ENCODE measurements at regions not wholly inside any gene's neighbourhood (a gene's known extent, or its start where the extent isn't known, plus 50 kb on each side); places are given as distances from the start of the nearest gene placed in this dataset.

DNA sequence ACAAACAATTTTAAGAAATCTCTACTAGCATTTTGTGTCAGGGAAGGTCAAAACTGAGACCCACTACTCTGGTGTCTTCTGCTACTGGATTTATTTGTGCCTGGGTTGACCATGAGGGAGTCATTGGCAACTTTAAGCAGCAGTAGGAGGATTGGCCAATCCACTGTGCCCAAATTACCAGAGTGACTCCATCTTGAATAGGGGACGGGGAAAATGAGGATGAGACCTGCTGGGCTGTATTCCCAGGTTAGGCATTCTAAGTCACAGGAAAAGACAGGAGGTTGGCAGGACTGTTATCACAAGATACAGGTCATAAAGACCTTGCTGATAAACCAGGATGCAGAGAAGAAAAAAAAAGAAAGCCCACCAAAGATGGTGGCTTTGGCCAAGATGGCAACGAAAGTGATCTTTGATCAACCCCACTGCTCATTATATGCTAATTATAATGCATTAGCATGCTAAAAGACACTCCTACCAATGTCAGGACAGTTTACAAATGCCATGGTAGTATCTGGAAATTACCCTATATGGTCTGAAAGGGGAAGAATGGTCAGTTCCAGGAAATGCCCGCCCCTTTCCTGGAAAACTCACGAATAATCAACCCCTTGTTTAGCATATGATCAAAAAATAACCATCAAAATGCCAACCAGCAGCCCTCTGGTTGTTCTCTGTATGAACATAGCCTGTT, 200.9 kb downstream of the LTN1 start:
- ATAC-seq (ENCODE audit: low read depth), result no peak
- Mint-ChIP-seq H3K4me3 (no peak overlapping the region), H3K9me3 (peaks cover 2% of the 10 kb centered on the region), H3K4me1 (peaks cover 3% of the 10 kb centered on the region), H3K36me3 (peaks cover 2% of the 10 kb centered on the region), H3K27ac (no peak overlapping the region), H3K27me3 (no peaks in the 10 kb centered on the region)
- DNase-seq (ENCODE audit: low spot score in 2 of 2), result no peak

DNA sequence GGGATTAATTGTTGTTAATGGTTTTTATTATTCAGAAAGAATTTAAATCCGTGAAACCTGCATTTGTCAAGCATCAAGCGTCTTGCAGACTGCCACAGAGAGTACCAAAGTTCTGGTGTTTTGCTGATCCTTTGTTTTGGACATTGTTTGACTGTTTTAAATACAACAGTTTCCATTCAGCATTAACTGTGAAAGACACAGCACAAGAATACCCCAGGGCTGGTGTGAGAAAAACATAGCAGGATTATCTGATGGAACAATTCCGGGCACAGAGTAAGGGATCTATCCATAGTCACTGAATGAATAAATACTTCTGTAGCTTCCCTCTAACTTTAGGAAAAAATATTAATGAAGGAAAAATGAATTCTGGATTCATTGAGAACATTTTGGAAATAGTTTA, 202.3 kb downstream of the LTN1 start:
- ATAC-seq (ENCODE audit: low read depth) (no peak), DNase-seq (ENCODE audit: low spot score in 2 of 2) (no peak)
- Mint-ChIP-seq H3K27ac (no peak overlapping the region), H3K27me3 (no peaks in the 10 kb centered on the region), H3K36me3 (peaks cover 5% of the 10 kb centered on the region), H3K4me1 (peaks cover 3% of the 10 kb centered on the region), H3K9me3 (peaks cover 2% of the 10 kb centered on the region), H3K4me3 (no peak overlapping the region)

DNA sequence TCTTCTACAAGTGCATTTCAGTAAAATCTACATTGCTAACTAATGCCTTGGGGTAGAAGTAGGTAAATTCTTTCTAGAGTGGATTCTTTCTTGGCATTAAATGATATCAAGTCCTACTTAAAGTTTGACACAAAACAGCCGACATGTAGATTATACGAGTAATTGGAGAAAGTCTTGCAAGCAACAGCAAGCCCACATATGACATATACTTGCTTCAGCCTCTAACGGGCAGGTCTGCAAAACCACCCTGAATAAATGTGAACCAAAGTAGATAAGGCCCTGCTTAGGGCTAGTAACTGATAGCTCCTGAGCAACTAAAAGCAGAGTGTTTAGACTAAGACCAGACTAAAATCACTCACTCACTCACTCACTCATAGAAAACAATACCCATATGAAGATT, 203.2 kb downstream of the LTN1 start:
- Mint-ChIP-seq H3K9me3 (peaks cover 2% of the 10 kb centered on the region), H3K27ac (no peak overlapping the region), H3K4me3 (no peak overlapping the region), H3K27me3 (no peaks in the 10 kb centered on the region), H3K4me1 (peaks cover 3% of the 10 kb centered on the region), H3K36me3 (peaks cover 13% of the 10 kb centered on the region)
- DNase-seq (ENCODE audit: low spot score in 2 of 2) (no peak), ATAC-seq (ENCODE audit: low read depth) (no peak)

DNA sequence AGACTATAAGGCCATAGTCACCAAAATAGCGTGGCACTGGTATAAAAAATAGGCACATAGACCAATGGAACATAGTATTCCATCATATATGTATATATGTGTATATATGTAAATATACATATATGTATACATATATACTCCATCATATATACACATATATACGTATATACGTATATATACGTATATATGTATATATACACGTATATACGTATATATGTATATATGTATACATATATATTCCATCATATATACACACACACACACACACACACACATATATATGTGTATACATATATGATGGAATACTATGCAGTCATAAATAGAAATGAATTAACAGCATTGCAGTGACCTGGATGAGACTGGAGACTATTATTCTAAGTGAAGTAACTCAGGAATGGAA, 204.6 kb downstream of the LTN1 start:
- H3K27ac Mint-ChIP-seq, result no peak overlapping the region
- ATAC-seq (ENCODE audit: low read depth) (no peak), DNase-seq (ENCODE audit: low spot score in 2 of 2) (no peak)
- H3K36me3 Mint-ChIP-seq, result peaks cover 14% of the 10 kb centered on the region
- no peaks in the 10 kb centered on the region for H3K27me3 Mint-ChIP-seq
- H3K9me3 Mint-ChIP-seq, result peaks cover 2% of the 10 kb centered on the region
- peaks cover 3% of the 10 kb centered on the region for H3K4me1 Mint-ChIP-seq
- no peak overlapping the region for H3K4me3 Mint-ChIP-seq

DNA sequence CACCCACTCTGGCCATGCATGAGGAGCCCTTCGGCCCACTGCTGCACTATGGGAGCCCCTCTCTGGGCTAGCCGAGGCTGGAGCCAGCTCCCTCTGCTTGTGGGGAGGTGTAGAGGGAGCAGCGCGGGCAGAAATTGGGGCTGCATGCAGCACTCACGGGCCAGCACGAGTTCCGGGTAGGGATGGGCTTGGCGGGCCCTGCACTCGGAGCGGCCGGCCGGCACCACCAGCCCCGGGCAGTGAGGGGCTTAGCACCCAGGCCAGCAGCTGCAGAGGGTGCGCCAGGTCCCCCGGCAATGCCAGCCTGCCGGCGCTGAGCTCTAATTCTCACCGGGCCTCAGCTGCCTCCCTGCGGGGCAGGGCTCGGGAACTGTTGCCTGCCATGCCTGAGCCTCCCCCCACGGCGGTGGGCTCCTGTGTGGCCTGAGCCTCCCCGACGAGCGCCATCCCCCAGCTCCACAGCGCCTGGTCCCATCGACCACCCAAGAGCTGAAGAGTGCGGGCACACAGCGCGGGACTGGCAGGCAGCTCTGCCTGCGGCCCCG, 209.0 kb downstream of the LTN1 start:
- no peaks in the 10 kb centered on the region for H3K27me3 Mint-ChIP-seq
- H3K4me1 Mint-ChIP-seq, result no peaks in the 10 kb centered on the region
- ATAC-seq (ENCODE audit: low read depth), result no peak

DNA sequence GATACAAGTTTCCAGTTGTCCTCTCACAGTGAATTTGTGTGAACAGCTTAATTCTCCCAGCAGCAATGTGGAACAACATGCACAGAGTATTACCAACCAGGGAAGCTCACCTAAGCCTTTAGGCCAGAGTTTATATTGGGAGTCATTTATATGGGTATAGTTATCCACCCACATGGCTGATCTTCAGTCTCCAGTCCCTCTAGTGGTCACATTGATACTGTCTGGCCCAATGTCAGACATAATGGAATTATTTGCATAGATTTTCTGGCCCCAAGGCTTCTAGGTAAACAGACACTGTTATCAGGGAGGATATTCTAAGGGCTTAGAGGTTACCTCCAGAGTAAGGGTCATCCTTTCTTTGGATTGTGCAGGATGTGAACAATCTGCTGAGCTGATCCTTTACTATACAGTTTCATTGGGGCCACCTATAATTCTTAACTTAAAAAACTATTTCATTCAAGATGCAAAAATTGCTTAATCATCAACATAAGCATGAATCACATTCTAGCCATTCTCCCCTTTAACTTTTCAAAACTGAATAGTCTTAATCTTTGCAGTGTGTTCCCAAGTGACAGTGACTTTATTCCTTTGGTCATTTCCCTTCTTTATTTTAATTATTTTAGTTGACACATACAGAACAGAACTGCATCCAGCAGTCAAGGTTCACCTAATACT, 210.9 kb downstream of the LTN1 start:
- Mint-ChIP-seq H3K27me3 (no peaks in the 10 kb centered on the region), H3K9me3 (peaks cover 3% of the 10 kb centered on the region), H3K4me3 (no peak overlapping the region), H3K36me3 (peaks cover 18% of the 10 kb centered on the region), H3K27ac (no peak overlapping the region), H3K4me1 (no peaks in the 10 kb centered on the region)
- ATAC-seq (ENCODE audit: low read depth), result no peak
- no peak for DNase-seq (ENCODE audit: low spot score in 2 of 2)

More for the DNA sequence above, 209.0 kb downstream of the LTN1 start:
- peaks cover 5% of the 10 kb centered on the region for H3K9me3 Mint-ChIP-seq
- DNase-seq (ENCODE audit: low spot score in 2 of 2), result no peak
- H3K36me3 Mint-ChIP-seq, result peaks cover 20% of the 10 kb centered on the region
- no peak overlapping the region for H3K27ac Mint-ChIP-seq
- no peak overlapping the region for H3K4me3 Mint-ChIP-seq

DNA sequence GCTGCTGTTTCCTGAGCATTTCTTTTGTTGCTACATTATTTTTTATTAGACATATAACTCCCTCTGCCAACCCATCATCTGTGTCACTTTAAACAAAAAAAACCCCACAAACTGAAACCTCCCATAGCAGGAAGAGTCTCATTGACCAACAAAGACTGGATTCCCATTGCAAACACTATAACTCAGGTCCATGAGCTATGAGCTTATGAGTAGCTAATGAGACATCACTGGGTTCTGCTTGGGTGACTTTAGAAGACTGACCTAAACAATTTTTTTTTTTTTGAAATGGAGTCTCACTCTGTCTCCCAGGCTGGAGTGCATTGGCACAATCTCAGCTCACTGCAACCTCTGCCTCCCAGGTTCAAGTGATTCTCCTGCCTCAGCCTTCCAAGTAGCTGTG, 212.8 kb downstream of the LTN1 start:
- Mint-ChIP-seq H3K36me3 (peaks cover 14% of the 10 kb centered on the region), H3K9me3 (peaks cover 3% of the 10 kb centered on the region), H3K4me3 (no peak overlapping the region), H3K27me3 (no peaks in the 10 kb centered on the region), H3K27ac (no peak overlapping the region), H3K4me1 (no peaks in the 10 kb centered on the region)
- DNase-seq (ENCODE audit: low spot score in 2 of 2), result no peak
- ATAC-seq (ENCODE audit: low read depth), result no peak

DNA sequence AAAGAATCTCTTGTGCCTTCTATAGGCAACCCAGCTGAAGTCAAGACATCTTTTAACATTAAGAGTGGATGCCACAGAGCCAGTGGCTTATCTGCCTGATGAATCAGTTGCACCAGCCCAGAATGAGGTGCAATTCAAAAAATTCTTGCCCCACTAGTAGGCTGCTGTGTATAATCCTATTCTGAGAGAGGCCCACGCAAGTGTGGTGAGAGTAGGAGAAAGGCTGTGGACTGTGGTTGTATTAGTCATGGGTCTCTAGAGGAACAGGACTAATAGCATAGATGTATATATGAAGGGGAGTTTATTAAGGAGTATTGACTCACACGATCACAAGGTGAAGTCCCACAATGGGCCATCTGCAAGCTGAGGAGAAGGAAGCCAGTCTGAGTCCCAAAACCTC, 216.4 kb downstream of the LTN1 start:
- Mint-ChIP-seq H3K27ac (no peak overlapping the region), H3K36me3 (peaks cover 10% of the 10 kb centered on the region), H3K9me3 (peaks cover 3% of the 10 kb centered on the region), H3K27me3 (no peaks in the 10 kb centered on the region), H3K4me3 (no peak overlapping the region), H3K4me1 (no peaks in the 10 kb centered on the region)
- ATAC-seq (ENCODE audit: low read depth) (no peak), DNase-seq (ENCODE audit: low spot score in 2 of 2) (no peak)

DNA sequence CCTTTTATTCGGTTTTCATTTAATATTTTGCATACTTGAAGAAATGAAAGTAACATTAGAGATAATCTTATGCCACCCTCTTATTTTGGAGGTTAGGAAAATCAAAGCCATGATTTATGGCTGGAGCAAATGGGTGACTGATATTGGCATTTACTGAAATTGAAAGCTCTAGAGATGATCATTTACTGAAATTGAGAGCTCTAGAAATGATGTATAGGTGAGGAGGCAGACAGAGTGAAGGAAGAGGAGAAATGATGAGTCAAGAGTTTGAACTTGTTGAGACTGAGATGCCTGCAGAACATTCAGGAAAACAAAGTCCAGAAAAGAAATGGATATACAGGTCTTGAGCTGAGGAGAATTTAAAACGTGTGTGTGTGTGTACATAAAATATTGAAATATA, 217.6 kb downstream of the LTN1 start:
- Mint-ChIP-seq H3K9me3 (peaks cover 3% of the 10 kb centered on the region), H3K4me1 (no peaks in the 10 kb centered on the region), H3K36me3 (peaks cover 13% of the 10 kb centered on the region), H3K4me3 (no peak overlapping the region), H3K27me3 (no peaks in the 10 kb centered on the region), H3K27ac (no peak overlapping the region)
- ATAC-seq (ENCODE audit: low read depth), result no peak
- no peak for DNase-seq (ENCODE audit: low spot score in 2 of 2)

DNA sequence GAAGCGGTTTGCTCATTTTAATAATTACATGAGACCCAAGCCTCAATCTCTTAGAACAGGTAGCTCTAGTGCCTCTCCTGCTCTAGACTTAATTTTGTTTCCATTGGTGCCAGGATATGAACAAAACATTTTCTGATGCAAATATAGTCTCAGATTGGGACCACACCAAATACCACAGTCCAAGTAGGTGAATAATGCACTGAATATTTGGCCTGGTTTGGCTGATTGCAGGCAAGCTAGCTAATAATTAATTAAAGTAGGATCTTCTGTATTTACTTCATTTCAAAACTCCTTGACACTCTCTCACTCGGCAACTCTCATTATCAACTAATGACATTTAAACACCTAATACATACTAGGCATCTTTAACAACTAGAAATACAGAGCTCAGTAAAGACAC, 219.6 kb downstream of the LTN1 start:
- H3K27ac Mint-ChIP-seq, result no peak overlapping the region
- no peak overlapping the region for H3K4me3 Mint-ChIP-seq
- ATAC-seq (ENCODE audit: low read depth) (no peak), DNase-seq (ENCODE audit: low spot score in 2 of 2) (no peak)
- H3K36me3 Mint-ChIP-seq, result peaks cover 8% of the 10 kb centered on the region
- H3K4me1 Mint-ChIP-seq, result no peaks in the 10 kb centered on the region
- no peaks in the 10 kb centered on the region for H3K9me3 Mint-ChIP-seq
- H3K27me3 Mint-ChIP-seq, result no peaks in the 10 kb centered on the region

DNA sequence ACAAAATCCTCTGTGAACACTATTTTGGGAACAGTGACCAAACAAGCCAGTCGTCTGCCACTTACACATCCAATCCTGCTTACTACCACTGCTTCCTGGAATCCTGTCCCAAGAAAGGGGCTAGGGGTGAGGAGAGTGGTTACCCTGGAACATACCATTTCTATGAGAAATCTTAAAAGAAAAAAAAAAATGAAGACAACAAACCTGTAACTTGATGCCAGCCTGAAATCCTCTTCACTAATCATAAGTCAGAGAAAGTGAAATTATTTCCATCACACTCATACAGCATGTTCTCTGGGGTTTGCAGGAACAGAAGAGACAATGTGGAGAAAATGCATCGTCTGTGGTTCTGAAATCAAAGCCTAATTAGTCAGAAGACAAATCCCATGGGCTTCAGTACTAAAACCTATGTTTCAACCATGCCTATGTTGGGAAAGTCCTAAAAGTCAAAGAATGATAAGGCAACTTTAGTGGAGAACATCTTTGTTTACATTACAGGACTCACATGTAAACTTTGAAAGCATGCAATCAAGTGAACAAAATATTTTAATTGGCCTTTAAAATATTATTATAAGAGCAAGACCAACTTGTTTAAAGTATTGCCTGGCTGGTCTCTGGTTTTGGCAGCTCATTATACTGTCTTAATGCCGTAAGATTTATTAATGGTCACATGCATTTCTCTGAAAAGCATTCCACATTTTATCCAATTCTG, 220.7 kb downstream of the LTN1 start:
- peaks cover 10% of the 10 kb centered on the region for H3K36me3 Mint-ChIP-seq
- H3K4me1 Mint-ChIP-seq, result no peaks in the 10 kb centered on the region
- H3K4me3 Mint-ChIP-seq, result no peak overlapping the region

DNA sequence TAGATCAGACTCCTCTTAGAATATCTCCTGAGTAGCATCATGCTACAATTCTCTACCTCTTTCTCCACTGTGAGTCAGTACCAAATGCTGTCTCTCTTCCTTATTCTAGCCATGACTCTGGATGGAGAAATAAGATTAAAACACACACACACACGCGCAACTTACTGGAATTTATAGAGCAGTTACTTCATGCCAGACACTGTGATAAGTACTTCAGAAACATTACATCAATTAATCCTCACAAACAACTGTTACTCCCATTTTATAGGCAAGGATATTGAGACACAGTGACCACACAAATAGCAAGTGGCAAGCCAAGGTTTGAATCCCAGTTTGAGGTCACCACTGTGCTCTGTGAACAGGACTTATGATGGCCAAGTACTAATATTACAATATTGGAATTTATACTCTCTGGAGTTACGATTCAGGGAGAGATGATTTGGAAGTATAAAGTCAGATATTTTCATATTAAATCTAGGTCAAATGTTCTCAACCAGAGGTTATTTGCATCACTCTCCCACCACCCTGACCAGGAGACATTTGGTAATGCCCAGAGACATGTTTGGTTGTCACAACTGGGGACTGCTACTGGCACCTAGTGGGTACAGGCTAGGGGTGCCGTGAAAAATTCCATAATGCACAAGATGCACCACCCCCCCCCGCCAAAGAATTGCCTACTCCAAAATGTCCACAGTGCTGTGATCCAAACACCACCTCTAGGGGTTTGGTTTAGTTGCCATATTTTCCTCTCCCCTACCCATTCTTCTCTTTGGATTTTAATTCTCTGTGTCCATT, 221.6 kb downstream of the LTN1 start:
- H3K4me3 Mint-ChIP-seq, result no peak overlapping the region
- no peaks in the 10 kb centered on the region for H3K4me1 Mint-ChIP-seq
- no peaks in the 10 kb centered on the region for H3K27me3 Mint-ChIP-seq
- DNase-seq (ENCODE audit: low spot score in 2 of 2) (no peak), ATAC-seq (ENCODE audit: low read depth) (no peak)
- no peak overlapping the region for H3K27ac Mint-ChIP-seq
- H3K9me3 Mint-ChIP-seq, result peaks cover 3% of the 10 kb centered on the region
- H3K36me3 Mint-ChIP-seq, result peaks cover 10% of the 10 kb centered on the region

More for the DNA sequence above, 220.7 kb downstream of the LTN1 start:
- DNase-seq (ENCODE audit: low spot score in 2 of 2) (no peak), ATAC-seq (ENCODE audit: low read depth) (no peak)
- Mint-ChIP-seq H3K27me3 (no peaks in the 10 kb centered on the region), H3K9me3 (no peaks in the 10 kb centered on the region), H3K27ac (no peak overlapping the region)

DNA sequence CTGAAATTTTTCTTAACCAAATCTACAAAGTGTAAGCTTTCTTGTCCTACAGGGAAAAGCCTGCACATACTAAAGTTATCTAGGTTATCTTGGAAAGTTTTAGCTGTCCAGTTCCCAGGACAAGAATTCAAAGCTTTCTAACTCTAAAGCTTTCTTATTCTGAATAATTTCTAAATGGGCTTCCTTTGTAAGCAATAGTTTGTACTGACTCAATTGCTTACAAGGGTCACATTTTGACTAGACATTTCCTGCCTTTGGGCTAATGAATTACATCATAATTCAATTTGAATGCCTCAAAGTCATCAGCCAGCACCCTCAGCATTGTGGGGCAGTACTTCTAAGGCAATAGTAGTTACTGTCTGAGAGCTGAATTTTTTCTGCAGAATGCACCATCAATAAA, 223.0 kb downstream of the LTN1 start:
- Mint-ChIP-seq H3K9me3 (peaks cover 5% of the 10 kb centered on the region), H3K36me3 (peaks cover 10% of the 10 kb centered on the region), H3K4me1 (no peaks in the 10 kb centered on the region), H3K27me3 (no peaks in the 10 kb centered on the region), H3K4me3 (no peak overlapping the region), H3K27ac (no peak overlapping the region)
- DNase-seq (ENCODE audit: low spot score in 2 of 2) (no peak), ATAC-seq (ENCODE audit: low read depth) (no peak)

DNA sequence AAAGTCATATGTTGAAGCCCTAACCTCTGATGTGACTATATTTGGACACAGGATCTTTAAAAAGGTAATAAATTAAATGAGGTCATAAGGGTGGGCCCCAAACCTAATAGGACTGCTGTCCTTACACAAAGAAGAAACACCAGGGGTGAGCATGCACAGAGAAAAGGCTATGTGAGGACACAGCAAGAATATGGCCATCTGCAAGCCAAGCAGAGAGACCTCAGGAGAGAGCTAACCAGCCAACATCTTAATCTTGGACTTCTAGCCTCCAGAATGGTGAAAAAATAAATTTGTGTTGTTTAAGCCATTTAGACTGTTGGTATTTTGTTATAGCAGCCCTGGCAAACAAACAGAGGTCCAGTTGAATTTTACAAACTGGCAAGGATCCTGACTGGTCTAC, 223.9 kb downstream of the LTN1 start:
- H3K27me3 Mint-ChIP-seq, result no peaks in the 10 kb centered on the region
- peaks cover 10% of the 10 kb centered on the region for H3K36me3 Mint-ChIP-seq
- peaks cover 5% of the 10 kb centered on the region for H3K9me3 Mint-ChIP-seq
- no peaks in the 10 kb centered on the region for H3K4me1 Mint-ChIP-seq
- DNase-seq (ENCODE audit: low spot score in 2 of 2), result no peak
- H3K4me3 Mint-ChIP-seq, result no peak overlapping the region
- ATAC-seq (ENCODE audit: low read depth), result no peak
- H3K27ac Mint-ChIP-seq, result no peak overlapping the region
